Activated naive CD4-positive, alpha-beta T cell treated with anti-CD3 and anti-CD28 coated beads, Interleukin-2, amount 50 U/mL, for 24 hours (primary cell): ENCODE measurements at regions not wholly inside any gene's neighbourhood (a gene's known extent, or its start where the extent isn't known, plus 50 kb on each side); places are given as distances from the start of the nearest gene placed in this dataset.
"Not testable (repeated sequence)": the region's sequence is repeated elsewhere in the genome, so short reads cannot be mapped to it uniquely, and the experiment has no call there.

Experiments used
- H3K27ac Mint-ChIP-seq: one replicate; pipeline ENCODE4 v1.8.0; 2021; ENCODE audit warnings: mild to moderate bottlenecking, mixed read lengths
- H3K27me3 Mint-ChIP-seq: one replicate; pipeline ENCODE4 v1.8.0; 2021; ENCODE audit warnings: mixed read lengths
- H3K36me3 Mint-ChIP-seq: one replicate; pipeline ENCODE4 v1.8.0; 2021; ENCODE audit warnings: mixed read lengths
- H3K4me1 Mint-ChIP-seq: one replicate; pipeline ENCODE4 v1.8.0; 2021; ENCODE audit warnings: mixed read lengths
- H3K4me3 Mint-ChIP-seq: one replicate; pipeline ENCODE4 v1.8.0; 2021; ENCODE audit warnings: mild to moderate bottlenecking, mixed read lengths
- H3K9me3 Mint-ChIP-seq: one replicate; pipeline ENCODE4 v1.8.0; 2021; ENCODE audit warnings: mixed read lengths

DNA sequence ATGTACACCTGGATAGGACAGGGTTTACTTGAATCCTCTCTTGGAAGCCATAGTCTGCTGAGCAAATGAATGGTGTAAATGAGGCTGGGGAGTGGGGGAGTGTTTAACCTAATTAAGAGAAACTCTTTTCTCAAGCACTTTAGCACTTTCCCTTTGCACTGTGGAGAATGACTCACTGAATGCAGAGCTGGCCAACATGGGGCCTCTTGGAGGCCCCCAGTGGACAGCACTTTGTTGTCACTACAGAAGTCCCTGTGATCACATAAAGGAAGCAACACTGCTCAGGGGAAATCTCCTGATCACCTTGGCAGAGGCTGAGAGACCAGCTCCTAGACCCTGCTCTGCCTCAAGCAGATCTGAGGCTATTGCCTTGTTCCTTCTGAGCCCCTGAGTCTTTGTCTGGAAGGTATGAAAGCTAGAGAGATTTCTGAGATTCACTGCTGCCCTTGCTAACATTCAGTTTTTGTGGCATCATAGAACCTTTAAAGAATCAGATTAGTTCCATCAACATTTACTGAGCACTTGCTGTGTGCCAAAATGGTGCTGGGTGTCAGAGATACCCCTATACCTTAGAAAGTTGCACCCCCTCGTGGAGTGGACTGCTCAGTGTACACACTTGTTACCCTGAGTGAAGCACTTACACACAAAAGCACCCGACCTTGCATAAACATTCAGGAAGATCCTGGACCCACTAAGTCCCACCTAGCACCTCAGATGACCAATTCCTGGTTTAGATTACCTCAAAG lies 230.1 kb upstream of the CCL2 start:
- no peak overlapping the region for H3K4me3 Mint-ChIP-seq
- no peaks in the 10 kb centered on the region for H3K36me3 Mint-ChIP-seq
- peaks cover 5% of the 10 kb centered on the region for H3K27me3 Mint-ChIP-seq
- no peak overlapping the region for H3K27ac Mint-ChIP-seq
- H3K4me1 Mint-ChIP-seq: no peaks in the 10 kb centered on the region
- H3K9me3 Mint-ChIP-seq: no peaks in the 10 kb centered on the region

DNA sequence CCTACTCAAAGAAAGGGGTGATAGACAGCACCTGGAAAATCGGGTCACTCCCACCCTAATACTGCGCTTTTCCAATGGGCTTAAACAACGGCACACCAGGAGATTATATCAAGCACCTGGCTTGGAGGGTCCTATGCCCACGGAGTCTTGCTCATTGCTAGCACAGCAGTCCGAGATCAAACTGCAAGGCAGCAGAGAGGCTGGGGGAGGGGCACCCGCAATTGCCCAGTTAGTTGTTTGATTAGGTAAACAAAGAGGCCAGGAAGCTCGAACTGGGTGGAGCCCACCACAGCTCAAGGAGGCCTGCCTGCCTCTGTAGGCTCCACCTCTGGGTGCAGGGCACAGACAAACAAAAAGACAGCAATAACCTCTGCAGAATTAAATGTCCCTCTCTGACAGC lies 224.5 kb upstream of the CCL2 start:
- not testable (repeated sequence) for H3K36me3 Mint-ChIP-seq, H3K27me3 Mint-ChIP-seq, H3K27ac Mint-ChIP-seq, H3K4me1 Mint-ChIP-seq, H3K4me3 Mint-ChIP-seq, H3K9me3 Mint-ChIP-seq

DNA sequence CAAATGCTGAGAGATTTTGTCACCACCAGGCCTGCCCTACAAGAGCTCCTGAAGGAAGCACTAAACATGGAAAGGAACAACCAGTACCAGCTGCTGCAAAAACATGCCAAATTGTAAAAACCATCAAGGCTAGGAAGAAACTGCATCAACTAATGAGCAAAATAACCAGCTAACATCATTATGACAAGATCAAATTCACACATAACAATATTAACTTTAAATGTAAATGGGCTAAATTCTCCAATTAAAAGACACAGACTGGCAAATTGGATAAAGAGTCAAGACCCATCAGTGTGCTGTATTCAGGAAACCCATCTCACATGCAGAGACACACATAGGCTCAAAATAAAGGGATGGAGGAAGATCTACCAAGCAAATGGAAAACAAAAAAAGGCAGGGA lies 222.8 kb upstream of the CCL2 start:
- H3K27ac Mint-ChIP-seq, H3K36me3 Mint-ChIP-seq, H3K9me3 Mint-ChIP-seq, H3K27me3 Mint-ChIP-seq, H3K4me1 Mint-ChIP-seq, H3K4me3 Mint-ChIP-seq: not testable (repeated sequence)

DNA sequence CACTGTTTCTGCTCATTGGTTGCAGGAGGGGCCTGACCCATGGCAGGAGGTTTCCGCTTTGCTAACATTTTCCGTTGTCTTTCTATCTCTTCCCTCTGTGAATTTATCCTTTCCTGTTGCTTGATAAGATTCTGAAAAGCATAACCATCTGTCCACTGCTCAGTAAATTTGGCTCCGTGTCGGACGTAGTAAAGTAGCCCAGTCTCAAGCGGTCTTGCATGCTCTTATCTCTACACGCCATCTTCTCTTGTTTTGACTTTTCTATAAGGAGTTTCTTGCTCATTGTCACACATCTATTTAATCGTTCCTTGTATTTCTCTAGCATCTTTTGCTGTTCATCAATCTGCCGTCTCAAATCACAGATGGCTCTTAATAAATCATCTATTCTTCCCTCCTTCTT lies 216.3 kb upstream of the CCL2 start:
- H3K36me3 Mint-ChIP-seq, H3K9me3 Mint-ChIP-seq, H3K4me1 Mint-ChIP-seq, H3K27ac Mint-ChIP-seq, H3K4me3 Mint-ChIP-seq, H3K27me3 Mint-ChIP-seq: not testable (repeated sequence)

DNA sequence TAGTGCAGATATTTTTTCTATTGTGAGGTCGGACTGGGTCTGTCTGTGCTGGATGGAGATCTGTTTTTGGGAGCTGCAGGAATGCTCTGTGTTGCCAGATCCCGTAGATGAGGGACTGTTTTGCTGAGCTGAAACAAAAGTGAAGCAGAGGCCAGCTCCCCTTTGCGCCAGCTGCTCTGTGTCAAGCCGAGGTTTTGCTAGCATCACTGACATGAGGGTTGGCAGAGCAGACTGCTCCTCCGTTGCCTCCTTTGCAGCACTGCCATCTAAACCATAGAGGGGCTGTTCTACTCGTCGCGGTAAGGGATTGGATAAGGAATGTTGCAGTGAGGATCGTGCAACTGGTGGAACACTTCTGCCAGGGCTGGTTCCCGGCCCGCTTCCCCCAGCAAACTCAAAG lies 215.9 kb upstream of the CCL2 start:
- not testable (repeated sequence) for H3K4me1 Mint-ChIP-seq, H3K27ac Mint-ChIP-seq, H3K9me3 Mint-ChIP-seq, H3K27me3 Mint-ChIP-seq, H3K36me3 Mint-ChIP-seq, H3K4me3 Mint-ChIP-seq

DNA sequence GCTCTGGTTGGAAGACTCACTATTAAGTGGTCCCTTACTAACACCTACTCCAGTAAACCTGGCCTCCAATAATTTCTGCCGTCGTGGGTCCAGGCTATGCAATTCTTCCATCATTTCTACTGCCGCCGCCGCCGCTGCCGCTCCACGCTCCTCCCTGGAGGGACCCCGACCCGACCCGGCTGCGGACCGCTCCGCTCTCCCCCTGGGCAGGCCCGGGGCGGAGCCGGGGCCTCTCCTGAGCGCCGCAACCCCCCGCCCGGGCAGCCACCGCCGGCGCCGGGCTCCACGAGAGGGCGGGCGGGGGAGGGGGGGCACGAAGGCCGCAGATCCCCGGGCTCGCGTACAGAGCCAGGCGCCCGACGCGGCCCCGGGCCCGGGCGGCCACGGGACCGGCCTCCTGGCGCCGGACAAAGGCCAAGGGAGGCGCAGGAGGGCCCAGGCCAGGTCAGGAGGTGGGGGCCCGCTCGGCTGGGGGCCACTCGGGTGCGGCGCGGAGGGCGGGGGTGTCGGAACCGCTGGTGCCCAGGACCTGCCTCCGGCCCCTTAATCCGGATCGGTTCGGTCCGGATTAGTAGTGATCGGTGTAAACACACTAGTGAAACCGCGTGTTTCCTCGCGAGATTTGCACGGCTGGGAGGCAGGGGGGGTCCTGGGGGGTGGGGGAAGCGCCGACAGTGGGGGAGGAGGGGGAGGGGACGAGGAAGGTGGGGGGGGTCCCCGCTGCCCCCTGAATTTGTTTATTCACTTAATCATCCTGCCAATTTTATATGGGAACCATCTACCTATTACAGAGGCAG lies 215.1 kb upstream of the CCL2 start:
- not testable (repeated sequence) for H3K4me3 Mint-ChIP-seq, H3K4me1 Mint-ChIP-seq, H3K36me3 Mint-ChIP-seq, H3K9me3 Mint-ChIP-seq, H3K27ac Mint-ChIP-seq, H3K27me3 Mint-ChIP-seq

DNA sequence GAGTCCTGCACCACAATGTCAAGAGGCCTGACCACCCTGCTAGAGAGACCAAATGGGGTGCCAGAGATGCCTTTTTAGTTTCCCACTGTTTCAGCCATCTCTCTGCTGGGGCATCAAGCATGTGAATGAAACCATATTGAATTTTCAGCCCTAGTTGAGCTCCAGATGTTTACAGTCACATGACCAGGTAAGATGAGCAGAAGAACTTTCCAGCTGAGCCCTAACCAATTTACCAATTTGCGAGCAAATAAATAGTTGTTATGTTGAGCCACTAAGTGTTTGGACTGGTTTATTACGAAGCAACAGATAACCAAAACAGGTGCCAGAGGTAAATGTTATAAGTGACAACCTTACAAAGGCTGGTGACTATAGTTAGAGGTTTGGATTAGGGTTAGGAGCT lies 209.1 kb upstream of the CCL2 start:
- Mint-ChIP-seq H3K36me3 (no peaks in the 10 kb centered on the region), H3K4me3 (no peak overlapping the region), H3K27me3 (peaks cover 7% of the 10 kb centered on the region), H3K27ac (no peak overlapping the region), H3K9me3 (no peaks in the 10 kb centered on the region), H3K4me1 (no peaks in the 10 kb centered on the region)

DNA sequence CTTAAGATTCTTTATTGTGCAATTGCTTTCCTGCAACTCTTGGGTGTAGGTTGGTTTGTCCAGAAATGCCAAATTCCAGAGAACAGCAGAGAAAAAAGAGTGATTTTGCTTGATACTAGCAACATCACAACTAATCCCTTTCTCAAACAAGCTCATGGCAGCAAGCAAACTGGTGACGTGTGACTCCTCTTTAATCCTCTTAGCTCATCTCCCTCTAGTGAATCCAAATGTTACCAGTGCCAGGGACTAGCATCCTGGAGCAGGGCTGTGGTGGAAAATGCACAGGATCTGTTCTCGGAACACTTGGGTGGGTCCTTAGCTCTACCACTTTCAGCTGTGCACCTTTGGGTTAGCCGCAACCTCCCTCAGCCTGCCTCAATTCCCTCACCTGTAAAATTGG lies 204.0 kb upstream of the CCL2 start:
- peaks cover 11% of the 10 kb centered on the region for H3K27me3 Mint-ChIP-seq
- no peaks in the 10 kb centered on the region for H3K36me3 Mint-ChIP-seq
- no peaks in the 10 kb centered on the region for H3K4me1 Mint-ChIP-seq
- no peaks in the 10 kb centered on the region for H3K9me3 Mint-ChIP-seq
- H3K27ac Mint-ChIP-seq: no peak overlapping the region
- no peak overlapping the region for H3K4me3 Mint-ChIP-seq

DNA sequence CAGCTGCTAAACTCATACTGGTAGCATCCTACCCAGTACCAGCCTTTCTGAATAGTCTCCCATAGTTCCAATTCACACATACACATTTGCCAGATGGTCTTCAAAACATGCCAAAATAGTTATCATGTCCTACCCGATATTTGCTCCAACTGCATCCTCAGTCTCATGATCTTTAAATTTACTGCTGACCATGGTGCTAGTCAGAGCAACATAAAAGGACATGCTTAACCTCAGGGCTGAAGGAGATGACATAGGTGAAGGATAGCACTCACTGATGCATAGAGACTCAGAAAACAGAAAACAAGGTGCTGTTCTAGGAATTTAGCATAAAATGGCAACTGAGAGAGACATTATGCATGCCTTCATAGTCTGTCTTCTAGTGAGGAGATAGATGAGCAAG lies 200.6 kb upstream of the CCL2 start:
- Mint-ChIP-seq H3K36me3 (no peaks in the 10 kb centered on the region), H3K27me3 (peaks cover 15% of the 10 kb centered on the region), H3K9me3 (no peaks in the 10 kb centered on the region), H3K4me3 (no peak overlapping the region), H3K27ac (no peak overlapping the region), H3K4me1 (no peaks in the 10 kb centered on the region)

DNA sequence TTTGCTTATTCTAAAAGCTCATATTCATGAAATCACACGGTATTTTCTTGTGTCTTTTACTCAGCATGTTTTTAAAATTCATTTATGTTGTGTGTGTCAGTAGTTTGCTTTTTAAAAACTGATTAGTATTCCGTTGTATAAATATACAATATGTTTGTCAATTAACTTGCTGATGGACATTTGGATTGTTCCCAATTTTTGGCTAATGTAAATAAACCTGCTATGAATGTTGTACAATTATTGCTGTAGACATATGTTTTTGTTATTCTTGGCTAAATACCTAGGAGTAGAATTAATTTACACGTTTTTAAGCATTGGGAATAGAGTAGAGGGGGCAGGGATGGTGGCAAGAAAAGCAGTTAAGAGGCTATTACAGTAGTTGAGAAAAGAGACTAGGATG lies 199.5 kb upstream of the CCL2 start:
- Mint-ChIP-seq H3K27me3 (peaks cover 14% of the 10 kb centered on the region), H3K36me3 (no peaks in the 10 kb centered on the region), H3K27ac (no peak overlapping the region), H3K4me3 (no peak overlapping the region), H3K4me1 (no peaks in the 10 kb centered on the region), H3K9me3 (no peaks in the 10 kb centered on the region)

DNA sequence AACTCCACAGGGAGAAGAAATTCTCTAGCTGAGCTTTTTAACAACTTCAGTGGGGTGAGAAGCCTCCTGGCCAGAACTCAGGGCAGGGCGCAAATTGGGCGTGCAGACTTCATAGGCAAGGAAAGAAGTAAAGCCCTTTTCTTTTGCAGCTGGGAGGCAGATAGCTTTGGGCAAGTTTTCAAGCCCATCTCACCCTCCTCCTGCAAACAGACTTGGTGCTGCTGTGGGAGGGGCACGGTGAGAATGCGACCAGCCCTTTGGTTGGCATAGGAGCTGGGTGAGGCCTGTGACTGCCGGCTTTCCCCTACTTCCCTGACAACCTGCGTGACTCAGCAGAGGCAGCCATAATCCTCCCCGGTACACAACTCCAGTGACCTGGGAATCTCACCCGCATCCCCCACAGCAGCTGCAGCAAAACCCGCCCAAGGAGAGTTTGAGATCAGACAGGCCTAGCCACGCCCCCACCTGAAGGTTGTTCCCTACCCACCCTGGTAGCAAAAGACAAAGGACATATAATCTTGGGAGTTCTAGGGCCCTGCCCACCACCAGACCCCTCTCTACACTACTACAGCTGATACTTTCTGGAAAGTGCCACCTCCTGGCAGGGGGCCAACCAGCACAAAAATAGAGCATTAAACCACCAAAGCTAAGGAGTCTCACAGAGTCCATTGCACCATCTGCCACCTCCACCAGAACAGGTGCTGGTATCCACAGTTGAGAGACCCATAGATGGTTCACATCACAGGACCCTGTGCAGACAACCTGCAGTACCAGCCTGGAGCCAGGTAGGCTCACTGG lies 195.5 kb upstream of the CCL2 start:
- H3K9me3 Mint-ChIP-seq: peaks cover 11% of the 10 kb centered on the region
- no peak overlapping the region for H3K4me3 Mint-ChIP-seq
- H3K27me3 Mint-ChIP-seq: peaks cover 14% of the 10 kb centered on the region
- H3K27ac Mint-ChIP-seq: no peak overlapping the region
- no peaks in the 10 kb centered on the region for H3K4me1 Mint-ChIP-seq
- no peaks in the 10 kb centered on the region for H3K36me3 Mint-ChIP-seq

DNA sequence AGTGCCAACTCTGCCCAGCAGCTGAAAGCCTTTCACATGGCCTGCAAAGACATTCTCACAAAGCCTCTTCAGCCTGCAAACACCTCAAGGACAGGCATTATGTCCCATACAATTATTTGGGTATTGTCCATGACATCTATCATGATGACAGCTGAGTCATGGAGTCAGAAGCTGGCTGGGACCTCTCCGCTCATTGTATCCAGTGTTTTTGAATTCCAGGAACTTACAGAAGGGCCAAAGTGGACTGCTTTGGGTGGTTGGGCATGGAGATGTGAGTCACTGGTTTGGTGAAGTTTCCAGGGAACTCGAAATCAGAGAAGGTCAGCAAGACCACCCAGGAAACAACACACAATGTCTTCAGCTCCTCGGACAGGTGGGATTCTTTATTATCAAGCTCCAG lies 188.6 kb upstream of the CCL2 start:
- Mint-ChIP-seq H3K4me1 (no peaks in the 10 kb centered on the region), H3K36me3 (no peaks in the 10 kb centered on the region), H3K27ac (no peak overlapping the region), H3K9me3 (peaks cover 15% of the 10 kb centered on the region), H3K27me3 (no peaks in the 10 kb centered on the region), H3K4me3 (no peak overlapping the region)

DNA sequence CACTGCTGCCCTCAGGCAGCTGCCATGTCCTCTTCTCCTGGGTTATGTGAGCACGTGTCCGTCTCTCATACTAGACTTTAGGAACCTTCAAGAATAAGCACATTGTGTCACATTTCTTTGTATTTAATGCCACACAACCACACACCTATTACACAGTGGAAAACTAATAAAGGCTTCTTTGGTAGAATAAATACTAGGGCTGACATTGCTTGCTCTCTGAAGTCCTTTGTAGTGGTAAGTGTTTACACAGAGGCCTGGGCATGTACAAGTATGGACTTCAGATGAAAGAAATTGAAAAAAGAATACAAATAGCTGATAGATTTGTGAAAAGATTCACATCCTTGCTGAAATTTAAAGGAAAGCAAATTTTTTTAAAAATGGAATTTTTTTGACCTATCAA lies 188.1 kb upstream of the CCL2 start:
- no peak overlapping the region for H3K27ac Mint-ChIP-seq
- peaks cover 15% of the 10 kb centered on the region for H3K9me3 Mint-ChIP-seq
- no peaks in the 10 kb centered on the region for H3K36me3 Mint-ChIP-seq
- peaks cover 2% of the 10 kb centered on the region for H3K27me3 Mint-ChIP-seq
- no peaks in the 10 kb centered on the region for H3K4me1 Mint-ChIP-seq
- no peak overlapping the region for H3K4me3 Mint-ChIP-seq

DNA sequence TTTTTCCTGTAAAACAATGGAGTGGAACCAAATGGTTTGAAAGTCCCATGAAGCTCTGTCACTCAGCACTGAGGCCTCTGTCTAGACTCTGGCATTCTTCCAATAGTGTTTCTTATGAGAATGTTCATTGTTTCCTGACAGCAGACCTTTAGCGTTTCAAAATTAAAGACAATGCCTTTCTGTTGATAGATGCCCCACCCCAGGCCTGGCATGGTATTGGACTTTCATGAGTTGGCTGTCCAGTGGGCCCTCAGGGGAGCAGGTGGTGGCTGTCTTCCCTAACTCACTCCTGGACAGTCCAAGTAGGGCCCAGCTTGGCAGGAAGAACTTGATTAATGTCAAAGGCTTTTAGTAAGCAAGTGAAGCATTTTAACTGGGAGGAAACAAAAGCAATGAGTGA lies 186.5 kb upstream of the CCL2 start:
- H3K27me3 Mint-ChIP-seq: peaks cover 2% of the 10 kb centered on the region

DNA sequence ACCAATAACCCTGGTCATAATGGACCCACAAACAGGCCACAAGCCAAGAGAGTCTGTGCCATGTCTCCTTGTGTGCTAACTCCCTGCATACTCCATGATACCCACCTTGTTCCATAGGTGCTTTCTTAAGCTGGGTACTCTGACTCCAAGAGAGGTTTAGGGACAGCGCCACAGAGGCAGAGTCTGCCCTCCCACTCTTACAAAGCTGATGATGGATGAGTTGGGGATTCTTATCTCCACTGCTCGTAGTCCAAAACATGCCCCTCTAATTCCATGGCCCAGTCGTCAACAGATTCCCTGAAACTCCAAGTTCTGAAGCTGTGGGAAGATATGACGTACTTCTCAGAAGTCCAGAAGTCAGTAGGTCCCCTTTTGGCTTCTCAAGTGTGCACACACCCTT lies 184.4 kb upstream of the CCL2 start:
- Mint-ChIP-seq H3K27ac (no peak overlapping the region), H3K4me3 (no peak overlapping the region), H3K36me3 (no peaks in the 10 kb centered on the region), H3K4me1 (no peaks in the 10 kb centered on the region), H3K27me3 (peaks cover 2% of the 10 kb centered on the region), H3K9me3 (no peaks in the 10 kb centered on the region)

More for the DNA sequence above, 186.5 kb upstream of the CCL2 start:
- Mint-ChIP-seq H3K4me3 (no peak overlapping the region), H3K36me3 (no peaks in the 10 kb centered on the region), H3K4me1 (no peaks in the 10 kb centered on the region), H3K9me3 (peaks cover 13% of the 10 kb centered on the region), H3K27ac (no peak overlapping the region)

DNA sequence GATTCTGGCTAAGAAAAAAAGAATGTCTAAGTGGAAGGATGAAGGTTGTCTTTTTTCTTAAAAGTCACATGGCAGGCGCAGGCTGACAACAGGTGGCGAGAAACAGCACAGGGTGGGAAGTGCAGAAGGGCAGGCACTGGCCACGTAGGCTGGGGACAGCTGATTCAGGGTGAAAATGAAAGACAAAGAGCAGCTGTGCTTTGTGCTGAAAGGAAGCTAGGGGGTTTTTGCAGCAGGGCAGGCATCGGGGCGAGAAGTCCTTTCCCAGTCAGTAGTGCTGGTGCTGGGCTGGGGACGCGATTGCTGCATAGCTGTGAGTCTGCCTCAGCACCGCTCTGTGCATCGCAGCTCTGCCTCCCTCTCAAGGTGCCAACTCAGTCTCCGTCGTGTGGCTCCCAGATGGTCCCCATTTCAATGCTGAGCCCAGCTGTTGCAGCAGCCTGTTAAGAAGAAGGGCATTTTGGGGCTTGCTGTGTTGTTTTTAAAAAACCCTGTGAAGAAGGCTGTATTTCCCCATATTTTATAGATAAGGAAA lies 183.1 kb upstream of the CCL2 start:
- H3K4me3 Mint-ChIP-seq: no peak overlapping the region
- H3K27me3 Mint-ChIP-seq: peaks cover 6% of the 10 kb centered on the region
- H3K27ac Mint-ChIP-seq: no peak overlapping the region
- no peaks in the 10 kb centered on the region for H3K9me3 Mint-ChIP-seq
- no peaks in the 10 kb centered on the region for H3K4me1 Mint-ChIP-seq
- H3K36me3 Mint-ChIP-seq: peaks cover 2% of the 10 kb centered on the region
